H1 (cell line): ENCODE measurements at regions not wholly inside any gene's neighbourhood (a gene's known extent, or its start where the extent isn't known, plus 50 kb on each side); places are given as distances from the start of the nearest gene placed in this dataset.

Experiments used
- CEBPB ChIP-seq: IDR thresholded peaks from 2 replicates; pipeline ENCODE4 v1.6.1; 2012; ENCODE audit warnings: low read depth, low read length
- EGR1 ChIP-seq: IDR thresholded peaks from 2 replicates; pipeline ENCODE4 v1.6.1; 2011; ENCODE audit warnings: low read depth, low read length, borderline replicate concordance
- EP300 ChIP-seq, 2 experiments: IDR thresholded peaks; 1 replicate in 1 of 2; 2 replicates in 1 of 2; pipeline ENCODE4 v1.6.1; 2011 to 2012; ENCODE audit warnings: low read depth in 2 of 2, low read length in 2 of 2, mild to moderate bottlenecking in 2 of 2, borderline replicate concordance in 1 of 2, inconsistent platforms in 1 of 2, moderate library complexity in 1 of 2
- JUND ChIP-seq: IDR thresholded peaks from 2 replicates; pipeline ENCODE4 v1.6.1; 2011; ENCODE audit warnings: mild to moderate bottlenecking, improper control_type of control experiment, low read length
- RAD21 ChIP-seq, 2 experiments: IDR thresholded peaks in 1 of 2; conservative IDR thresholded peaks in 1 of 2; 2 replicates each; pipeline ENCODE4 v1.6.1; 2011; ENCODE audit warnings: low read depth in 2 of 2, low read length in 2 of 2, improper control_type of control experiment in 1 of 2, inconsistent platforms in 1 of 2, mild to moderate bottlenecking in 1 of 2, moderate library complexity in 1 of 2
- RXRA ChIP-seq: IDR thresholded peaks from 2 replicates; pipeline ENCODE4 v1.6.1; 2011; ENCODE audit warnings: low read depth, mild to moderate bottlenecking, low read length, moderate library complexity; ENCODE audit not compliant: insufficient read depth
- SIN3A ChIP-seq, 2 experiments: IDR thresholded peaks in 1 of 2; conservative IDR thresholded peaks in 1 of 2; 2 replicates each; pipeline ENCODE4 v1.6.1; 2011 to 2012; ENCODE audit warnings: low read length in 2 of 2, improper control_type of control experiment in 1 of 2, low read depth in 1 of 2, mild to moderate bottlenecking in 1 of 2
- SP1 ChIP-seq: IDR thresholded peaks from 2 replicates; pipeline ENCODE4 v1.6.1; 2011; ENCODE audit warnings: low read depth, low read length
- SUZ12 ChIP-seq: fragments of 200-600 bp; sonication (generic); IDR thresholded peaks from 2 replicates; pipeline ENCODE4 v1.6.1; 2012; ENCODE audit warnings: mild to moderate bottlenecking, inconsistent platforms, low read length, moderate library complexity, mixed read lengths
- ZNF274 ChIP-seq: IDR thresholded peaks from 2 replicates; pipeline ENCODE4 v1.7.0; 2012; ENCODE audit warnings: low read length, borderline replicate concordance; ENCODE audit errors: extremely low read depth
- TF ChIP-seq, protein P1 (sequence below): IDR thresholded peaks from 2 replicates; pipeline ENCODE4 v1.6.1; 2011; ENCODE audit warnings: low read length, improper control_type of control experiment
- TF ChIP-seq, protein P2 (sequence below): IDR thresholded peaks from 2 replicates; pipeline ENCODE4 v1.6.1; 2012; ENCODE audit warnings: low read length, inconsistent platforms

DNA sequence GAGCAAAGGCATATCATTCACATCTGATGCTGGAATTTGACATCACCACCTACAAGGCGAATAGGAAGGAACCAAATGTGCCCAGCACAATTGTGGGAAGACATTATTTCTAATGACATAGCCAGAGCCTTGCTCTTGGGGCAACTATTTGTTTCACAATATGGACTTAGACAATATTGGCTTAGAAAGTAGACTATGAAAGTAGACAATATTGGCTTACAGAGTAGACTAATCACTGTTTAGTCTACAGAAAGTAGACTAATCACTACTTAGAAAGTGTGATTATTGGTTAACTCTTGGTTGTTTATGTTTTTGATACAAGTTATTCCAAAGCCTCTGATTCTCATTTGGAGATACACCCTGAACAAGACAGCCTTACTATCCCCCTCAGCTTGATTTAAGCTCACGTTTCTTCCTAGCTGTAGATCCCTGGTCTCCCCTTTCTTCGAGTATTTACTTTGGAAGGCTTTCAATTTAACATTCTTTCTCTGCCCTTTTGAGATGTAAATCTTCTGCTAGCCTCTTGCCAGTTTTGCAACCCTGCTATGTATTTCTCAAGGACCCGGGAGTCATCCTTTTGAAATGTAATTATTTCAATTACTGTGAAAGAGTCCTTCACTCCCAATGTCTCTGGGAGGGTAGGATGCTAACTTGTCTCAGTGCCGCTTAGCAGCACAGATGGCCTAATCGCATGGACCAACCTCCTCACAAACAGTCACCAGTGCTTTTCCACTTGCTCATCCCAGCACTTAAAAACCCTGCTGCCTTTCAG lies 843.2 kb downstream of the GALC start (continued):
- TF ChIP-seq, protein P1, sequence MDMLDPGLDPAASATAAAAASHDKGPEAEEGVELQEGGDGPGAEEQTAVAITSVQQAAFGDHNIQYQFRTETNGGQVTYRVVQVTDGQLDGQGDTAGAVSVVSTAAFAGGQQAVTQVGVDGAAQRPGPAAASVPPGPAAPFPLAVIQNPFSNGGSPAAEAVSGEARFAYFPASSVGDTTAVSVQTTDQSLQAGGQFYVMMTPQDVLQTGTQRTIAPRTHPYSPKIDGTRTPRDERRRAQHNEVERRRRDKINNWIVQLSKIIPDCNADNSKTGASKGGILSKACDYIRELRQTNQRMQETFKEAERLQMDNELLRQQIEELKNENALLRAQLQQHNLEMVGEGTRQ, result no peak
- TF ChIP-seq RAD21 (IDR thresholded peaks at IDR 0.05 in 1 of 2, conservative IDR thresholded peaks at IDR 0.05 in 1 of 2; ENCODE audit: low read depth in 2 of 2, low read length in 2 of 2) (peak in 1 of 2 experiments; percentile 13; a peak in 2 of 4 replicates), CEBPB (peak; percentile 96), EP300 (IDR thresholded peaks at IDR 0.05; ENCODE audit: borderline replicate concordance in 1 of 2, low read depth in 2 of 2, low read length in 2 of 2) (peak in 1 of 2 experiments; percentile 83; a peak in 1 of 3 replicates), SUZ12 (no peak), RXRA (0 out of 2 replicates have a peak, but pooled peaks have one; percentile 53), ZNF274 (no peak), SIN3A (conservative IDR thresholded peaks at IDR 0.05 in 1 of 2, IDR thresholded peaks at IDR 0.05 in 1 of 2; ENCODE audit: low read depth in 1 of 2, low read length in 2 of 2) (0 out of 4 replicates have a peak, but pooled peaks of 1 of the 2 experiments have one; percentile 36), EGR1 (peak; percentile 40; the same call in 1 of the 2 replicates), SP1 (peak; percentile 80), JUND (peak; percentile 65)
- TF ChIP-seq, protein P2, sequence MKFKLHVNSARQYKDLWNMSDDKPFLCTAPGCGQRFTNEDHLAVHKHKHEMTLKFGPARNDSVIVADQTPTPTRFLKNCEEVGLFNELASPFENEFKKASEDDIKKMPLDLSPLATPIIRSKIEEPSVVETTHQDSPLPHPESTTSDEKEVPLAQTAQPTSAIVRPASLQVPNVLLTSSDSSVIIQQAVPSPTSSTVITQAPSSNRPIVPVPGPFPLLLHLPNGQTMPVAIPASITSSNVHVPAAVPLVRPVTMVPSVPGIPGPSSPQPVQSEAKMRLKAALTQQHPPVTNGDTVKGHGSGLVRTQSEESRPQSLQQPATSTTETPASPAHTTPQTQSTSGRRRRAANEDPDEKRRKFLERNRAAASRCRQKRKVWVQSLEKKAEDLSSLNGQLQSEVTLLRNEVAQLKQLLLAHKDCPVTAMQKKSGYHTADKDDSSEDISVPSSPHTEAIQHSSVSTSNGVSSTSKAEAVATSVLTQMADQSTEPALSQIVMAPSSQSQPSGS, result peak; percentile 48; the same call in 1 of the 2 replicates
